ENCODE measurements at regions not wholly inside any gene's neighbourhood (a gene's known extent, or its start where the extent isn't known, plus 50 kb on each side); places are given as distances from the start of the nearest gene placed in this dataset.

GRCh38 chr3:182392182-182392937 is 400.9 kb upstream of the ATP11B start:
- TF ChIP-seq, protein P1, sequence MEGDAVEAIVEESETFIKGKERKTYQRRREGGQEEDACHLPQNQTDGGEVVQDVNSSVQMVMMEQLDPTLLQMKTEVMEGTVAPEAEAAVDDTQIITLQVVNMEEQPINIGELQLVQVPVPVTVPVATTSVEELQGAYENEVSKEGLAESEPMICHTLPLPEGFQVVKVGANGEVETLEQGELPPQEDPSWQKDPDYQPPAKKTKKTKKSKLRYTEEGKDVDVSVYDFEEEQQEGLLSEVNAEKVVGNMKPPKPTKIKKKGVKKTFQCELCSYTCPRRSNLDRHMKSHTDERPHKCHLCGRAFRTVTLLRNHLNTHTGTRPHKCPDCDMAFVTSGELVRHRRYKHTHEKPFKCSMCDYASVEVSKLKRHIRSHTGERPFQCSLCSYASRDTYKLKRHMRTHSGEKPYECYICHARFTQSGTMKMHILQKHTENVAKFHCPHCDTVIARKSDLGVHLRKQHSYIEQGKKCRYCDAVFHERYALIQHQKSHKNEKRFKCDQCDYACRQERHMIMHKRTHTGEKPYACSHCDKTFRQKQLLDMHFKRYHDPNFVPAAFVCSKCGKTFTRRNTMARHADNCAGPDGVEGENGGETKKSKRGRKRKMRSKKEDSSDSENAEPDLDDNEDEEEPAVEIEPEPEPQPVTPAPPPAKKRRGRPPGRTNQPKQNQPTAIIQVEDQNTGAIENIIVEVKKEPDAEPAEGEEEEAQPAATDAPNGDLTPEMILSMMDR (IDR thresholded peaks at IDR 0.05): no peak
- no peak for TF ChIP-seq EZH2 (IDR thresholded peaks at IDR 0.05; ENCODE audit: borderline replicate concordance, insufficient read depth, low read depth, low read length, poor library complexity, severe bottlenecking)
